ENCODE measurements at regions not wholly inside any gene's neighbourhood (a gene's known extent, or its start where the extent isn't known, plus 50 kb on each side); places are given as distances from the start of the nearest gene placed in this dataset.

DNA sequence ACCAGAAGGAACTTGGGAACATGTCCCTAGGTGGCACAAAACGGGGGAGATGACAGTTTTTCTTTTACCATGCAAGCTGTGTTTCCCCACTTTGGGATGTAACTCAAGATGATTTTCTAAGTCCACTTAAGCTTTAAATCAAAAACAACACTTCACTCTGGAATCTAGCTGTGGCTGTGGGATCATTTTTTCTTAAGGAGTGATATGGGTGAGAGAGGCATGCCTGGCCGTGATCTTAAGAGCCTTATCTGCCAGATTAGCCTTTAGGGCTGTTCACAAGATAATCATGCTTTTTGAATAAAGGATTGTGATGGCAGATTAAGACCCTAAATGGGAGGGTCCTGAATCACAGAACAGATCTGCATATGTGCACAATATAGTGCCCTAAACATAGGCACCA lies 384.8 kb upstream of the SEMA6D start:
- no peak overlapping the region for H3K4me3 Mint-ChIP-seq

DNA sequence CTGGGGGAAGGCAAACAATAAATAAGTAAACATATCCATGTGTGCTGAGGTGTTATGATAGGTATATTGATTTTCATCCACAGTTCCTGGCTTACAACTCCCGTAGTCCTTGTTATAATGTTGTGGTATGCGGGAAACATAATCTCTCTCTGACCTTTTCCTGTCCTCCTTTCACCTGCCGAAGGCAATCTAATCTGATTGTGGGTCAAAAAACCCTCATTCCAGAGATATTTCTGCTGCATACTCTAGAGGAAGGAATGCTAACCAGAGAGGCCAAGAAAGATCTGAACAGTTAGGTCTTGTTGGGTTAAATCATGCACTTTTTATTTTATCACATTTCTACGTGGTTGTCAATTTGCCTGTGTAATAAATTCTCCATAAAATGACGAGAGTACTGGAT lies 383.6 kb upstream of the SEMA6D start:
- H3K27ac Mint-ChIP-seq = no peak overlapping the region

More for the DNA sequence above, 384.8 kb upstream of the SEMA6D start:
- H3K9me3 ChIP-seq (ENCODE audit: control insufficient read depth, low read length) = peaks cover 20% of the 10 kb centered on the region
- 47 to 55% methylated on average over 2 of the region's 2 CpGs for WGBS, 2 experiments (ENCODE audit: insufficient coverage in 1 of 2, insufficient read length in 1 of 2)
- H3K27me3 ChIP-seq (ENCODE audit: control insufficient read depth, insufficient read depth, low read length, poor library complexity, severe bottlenecking) = peaks cover 91% of the 10 kb centered on the region
- peaks cover 9% of the 10 kb centered on the region for H3K4me1 ChIP-seq (ENCODE audit: control insufficient read depth, insufficient read depth, low read length)
- H3K36me3 ChIP-seq (ENCODE audit: control insufficient read depth, insufficient read depth, low read length) = no peaks in the 10 kb centered on the region
- TF ChIP-seq CTCF (conservative IDR thresholded peaks at IDR 0.05) = no peak
- peaks cover 92% of the 10 kb centered on the region for H3K27me3 Mint-ChIP-seq (ENCODE audit: insufficient read depth)
- no peak overlapping the region for H3K9ac ChIP-seq (ENCODE audit: extremely low read depth, low read length, poor library complexity, severe bottlenecking)
- peak; percentile 48 for DNase-seq
- no peak overlapping the region for H3K4me3 ChIP-seq (ENCODE audit: low read length)
- peaks cover 17% of the 10 kb centered on the region for H3K4me1 Mint-ChIP-seq
- H3K9me3 Mint-ChIP-seq = peaks cover 12% of the 10 kb centered on the region
- H3K36me3 Mint-ChIP-seq (ENCODE audit: low read depth) = no peaks in the 10 kb centered on the region
- no peak overlapping the region for H3K27ac ChIP-seq (ENCODE audit: low read depth, low read length)
- H3K27ac Mint-ChIP-seq = no peak overlapping the region

GRCh38 chr15:47334805-47335535 lies 382.3 kb upstream of the SEMA6D start:
- DNase-seq = no peak
- Mint-ChIP-seq H3K27me3 (ENCODE audit: insufficient read depth) (peaks cover 88% of the 10 kb centered on the region), H3K27ac (no peak overlapping the region), H3K4me3 (no peak overlapping the region), H3K36me3 (ENCODE audit: low read depth) (no peaks in the 10 kb centered on the region), H3K9me3 (peaks cover 12% of the 10 kb centered on the region), H3K4me1 (peaks cover 15% of the 10 kb centered on the region)
- WGBS, 2 experiments (ENCODE audit: insufficient coverage in 1 of 2, insufficient read length in 1 of 2) = 85 to 96% methylated on average over 1 to 3 of the region's 3 CpGs
- peaks cover 9% of the 10 kb centered on the region for H3K4me1 ChIP-seq (ENCODE audit: control insufficient read depth, insufficient read depth, low read length)
- H3K9me3 ChIP-seq (ENCODE audit: control insufficient read depth, low read length) = peaks cover 20% of the 10 kb centered on the region
- peaks cover 91% of the 10 kb centered on the region for H3K27me3 ChIP-seq (ENCODE audit: control insufficient read depth, insufficient read depth, low read length, poor library complexity, severe bottlenecking)
- no peaks in the 10 kb centered on the region for H3K36me3 ChIP-seq (ENCODE audit: control insufficient read depth, insufficient read depth, low read length)
- no peak overlapping the region for H3K27ac ChIP-seq (ENCODE audit: low read depth, low read length)
- H3K9ac ChIP-seq (ENCODE audit: extremely low read depth, low read length, poor library complexity, severe bottlenecking) = no peak overlapping the region
- TF ChIP-seq CTCF (conservative IDR thresholded peaks at IDR 0.05) = no peak
- no peak overlapping the region for H3K4me3 ChIP-seq (ENCODE audit: low read length)

More for the DNA sequence above, 383.6 kb upstream of the SEMA6D start:
- no peak for DNase-seq
- H3K9me3 Mint-ChIP-seq = peaks cover 12% of the 10 kb centered on the region
- H3K4me3 Mint-ChIP-seq = no peak overlapping the region
- peak overlapping the region; percentile 32 for H3K4me3 ChIP-seq (ENCODE audit: low read length)
- H3K27me3 ChIP-seq (ENCODE audit: control insufficient read depth, insufficient read depth, low read length, poor library complexity, severe bottlenecking) = peaks cover 91% of the 10 kb centered on the region
- 91 to 100% methylated on average over 2 to 5 of the region's 5 CpGs for WGBS, 2 experiments (ENCODE audit: insufficient coverage in 1 of 2, insufficient read length in 1 of 2)
- no peaks in the 10 kb centered on the region for H3K36me3 ChIP-seq (ENCODE audit: control insufficient read depth, insufficient read depth, low read length)
- no peaks in the 10 kb centered on the region for H3K36me3 Mint-ChIP-seq (ENCODE audit: low read depth)
- no peak overlapping the region for H3K27ac ChIP-seq (ENCODE audit: low read depth, low read length)
- no peak for TF ChIP-seq CTCF (conservative IDR thresholded peaks at IDR 0.05)
- H3K9me3 ChIP-seq (ENCODE audit: control insufficient read depth, low read length) = peaks cover 20% of the 10 kb centered on the region
- H3K4me1 Mint-ChIP-seq = peaks cover 15% of the 10 kb centered on the region
- H3K9ac ChIP-seq (ENCODE audit: extremely low read depth, low read length, poor library complexity, severe bottlenecking) = no peak overlapping the region
- peaks cover 88% of the 10 kb centered on the region for H3K27me3 Mint-ChIP-seq (ENCODE audit: insufficient read depth)
- H3K4me1 ChIP-seq (ENCODE audit: control insufficient read depth, insufficient read depth, low read length) = peaks cover 9% of the 10 kb centered on the region
